Astrocyte of the spinal cord (primary cell): ENCODE measurements at regions not wholly inside any gene's neighbourhood (a gene's known extent, or its start where the extent isn't known, plus 50 kb on each side); places are given as distances from the start of the nearest gene placed in this dataset.

Experiments used
- DNase-seq: peaks from one replicate; pipeline ENCODE4 v3.0.0; 2011; ENCODE audit warnings: low read depth, low spot score
- H3K4me3 ChIP-seq: 2 replicates; pipeline ENCODE4 v1.5.1; 2011; ENCODE audit warnings: low read depth, mild to moderate bottlenecking, low read length, moderate library complexity
- in situ Hi-C: cut with HindIII; loops from 2 replicates; pipeline ENCODE4 v1.10.0; 2017; ENCODE audit warnings: low sequenced_read_pairs
- TF ChIP-seq, protein P1 (sequence below): IDR thresholded peaks from 2 replicates; pipeline ENCODE4 v1.5.1; 2012; ENCODE audit warnings: low read depth, mild to moderate bottlenecking, low read length, inconsistent platforms

GRCh38 chr1:99461499-99461898 is 184.4 kb upstream of the PALMD start:
- DNase-seq = no peak
- in situ Hi-C loops = no loop called here
- no peak overlapping the region for H3K4me3 ChIP-seq
- TF ChIP-seq, protein P1, sequence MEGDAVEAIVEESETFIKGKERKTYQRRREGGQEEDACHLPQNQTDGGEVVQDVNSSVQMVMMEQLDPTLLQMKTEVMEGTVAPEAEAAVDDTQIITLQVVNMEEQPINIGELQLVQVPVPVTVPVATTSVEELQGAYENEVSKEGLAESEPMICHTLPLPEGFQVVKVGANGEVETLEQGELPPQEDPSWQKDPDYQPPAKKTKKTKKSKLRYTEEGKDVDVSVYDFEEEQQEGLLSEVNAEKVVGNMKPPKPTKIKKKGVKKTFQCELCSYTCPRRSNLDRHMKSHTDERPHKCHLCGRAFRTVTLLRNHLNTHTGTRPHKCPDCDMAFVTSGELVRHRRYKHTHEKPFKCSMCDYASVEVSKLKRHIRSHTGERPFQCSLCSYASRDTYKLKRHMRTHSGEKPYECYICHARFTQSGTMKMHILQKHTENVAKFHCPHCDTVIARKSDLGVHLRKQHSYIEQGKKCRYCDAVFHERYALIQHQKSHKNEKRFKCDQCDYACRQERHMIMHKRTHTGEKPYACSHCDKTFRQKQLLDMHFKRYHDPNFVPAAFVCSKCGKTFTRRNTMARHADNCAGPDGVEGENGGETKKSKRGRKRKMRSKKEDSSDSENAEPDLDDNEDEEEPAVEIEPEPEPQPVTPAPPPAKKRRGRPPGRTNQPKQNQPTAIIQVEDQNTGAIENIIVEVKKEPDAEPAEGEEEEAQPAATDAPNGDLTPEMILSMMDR = no peak

GRCh38 chr1:99464738-99465137 is 181.2 kb upstream of the PALMD start:
- TF ChIP-seq, protein P1 = no peak
- DNase-seq = no peak
- in situ Hi-C loops = no loop called here
- no peak overlapping the region for H3K4me3 ChIP-seq

GRCh38 chr1:99465176-99465900 is 180.6 kb upstream of the PALMD start:
- peak; percentile 45 for DNase-seq
- in situ Hi-C loops = no loop called here
- TF ChIP-seq, protein P1 = no peak
- H3K4me3 ChIP-seq = no peak overlapping the region

DNA sequence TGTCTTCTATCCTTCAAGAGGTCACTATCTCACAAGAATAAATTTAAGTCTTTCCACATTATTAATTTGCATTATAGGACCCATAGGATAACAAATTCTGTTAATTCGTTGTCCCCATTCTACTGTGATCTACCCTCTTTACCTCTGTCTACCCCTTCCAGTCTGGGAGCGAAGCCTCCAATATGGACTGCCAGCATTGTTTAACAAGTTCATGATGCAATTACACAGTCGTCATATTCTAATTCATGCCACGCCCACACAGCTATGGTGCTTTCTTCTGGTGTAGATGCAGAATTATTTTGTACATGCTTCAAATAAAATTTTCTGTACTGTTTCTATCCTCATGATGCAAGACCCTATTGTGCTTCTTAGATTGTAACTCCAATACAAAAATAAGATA is 178.3 kb upstream of the PALMD start:
- TF ChIP-seq, protein P1 = no peak
- no peak overlapping the region for H3K4me3 ChIP-seq
- no peak for DNase-seq
- in situ Hi-C loops = no loop called here

- no peak overlapping the region for H3K4me3 ChIP-seq
- in situ Hi-C loops = no loop called here
- peak; percentile 45 for DNase-seq
- TF ChIP-seq, protein P1 = no peak
These were observed 176.4 kb upstream of the PALMD start for GRCh38 chr1:99469550-99469971.

DNA sequence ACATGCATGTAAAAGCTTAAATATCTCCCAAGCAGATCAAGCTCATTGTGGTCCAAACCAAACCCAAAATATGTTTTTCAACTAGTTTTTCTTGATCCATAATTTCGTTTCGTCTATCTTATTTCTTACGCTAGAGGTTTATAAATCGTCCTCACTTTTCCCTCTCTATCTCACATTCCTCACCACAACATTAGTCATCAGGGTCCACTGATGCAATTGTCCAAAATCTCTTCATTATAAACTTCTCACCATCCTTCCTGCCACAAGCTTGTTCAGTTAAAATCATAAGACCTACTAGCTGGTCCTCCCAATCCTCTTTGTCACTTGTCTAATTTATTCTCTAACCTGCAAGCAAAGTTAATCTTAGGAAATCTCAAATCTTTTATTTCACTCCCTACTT is 173.0 kb upstream of the PALMD start:
- no peak overlapping the region for H3K4me3 ChIP-seq
- TF ChIP-seq, protein P1 = no peak
- DNase-seq = no peak
- in situ Hi-C loops = no loop called here
